Spinal cord (tissue), 9 donors: ENCODE measurements at regions not wholly inside any gene's neighbourhood (a gene's known extent, or its start where the extent isn't known, plus 50 kb on each side); places are given as distances from the start of the nearest gene placed in this dataset.
"Not testable (repeated sequence)": the region's sequence is repeated elsewhere in the genome, so short reads cannot be mapped to it uniquely, and the experiment has no call there.

Source experiments
- DNase-seq, 6 donors: peaks; one replicate each; pipeline versions ENCODE4 v3.0.0 to v3.0.0-alpha.2; 2013 to 2015; ENCODE audit warnings: low spot score in 6 of 6, low read depth in 4 of 6
- H3K27ac ChIP-seq: one replicate; pipeline ENCODE4 v1.5.1; 2013; ENCODE audit warnings: low read depth, low read length, control low read depth
- H3K27me3 ChIP-seq: one replicate; pipeline ENCODE4 v1.6.1; 2013; ENCODE audit warnings: low read length; ENCODE audit not compliant: control insufficient read depth, insufficient read depth
- H3K36me3 ChIP-seq: one replicate; pipeline ENCODE4 v1.6.1; 2013; ENCODE audit warnings: low read length; ENCODE audit not compliant: control insufficient read depth, insufficient read depth
- H3K4me1 ChIP-seq: one replicate; pipeline ENCODE4 v1.6.1; 2013; ENCODE audit warnings: low read length; ENCODE audit not compliant: control insufficient read depth, insufficient read depth
- H3K4me3 ChIP-seq: one replicate; pipeline ENCODE4 v1.5.1; 2013; ENCODE audit warnings: low read depth, low read length, control low read depth
- H3K9me3 ChIP-seq: one replicate; pipeline ENCODE4 v1.6.1; 2013; ENCODE audit warnings: low read length; ENCODE audit not compliant: control insufficient read depth, insufficient read depth
- WGBS: methylation state at CpG from one replicate; pipeline ENCODE4 v1.1.5; 2013; ENCODE audit warnings: missing lambda C conversion rate; ENCODE audit not compliant: insufficient coverage; 5-methylcytosine and 5-hydroxymethylcytosine counted together
- donor health status: healthy.

GRCh38 chr4:77449171-77449570, 156.4 kb upstream of the CXCL13 start:
- H3K4me3 ChIP-seq = no peak overlapping the region
- no peaks in the 10 kb centered on the region for H3K36me3 ChIP-seq
- no peaks in the 10 kb centered on the region for H3K9me3 ChIP-seq
- no CpG with 5 or more reads among the region's 2 CpGs for WGBS
- H3K4me1 ChIP-seq = no peaks in the 10 kb centered on the region
- H3K27ac ChIP-seq = no peak overlapping the region
- DNase-seq = peak in 1 of 6 donors; percentile 20
- H3K27me3 ChIP-seq = no peaks in the 10 kb centered on the region

GRCh38 chr4:77450006-77450405, 155.6 kb upstream of the CXCL13 start:
- H3K36me3 ChIP-seq = no peaks in the 10 kb centered on the region
- no peak overlapping the region for H3K4me3 ChIP-seq
- no peak overlapping the region for H3K27ac ChIP-seq
- H3K4me1 ChIP-seq = no peaks in the 10 kb centered on the region
- 63% methylated on average over 1 of the region's 4 CpGs for WGBS
- DNase-seq = peak in 1 of 6 donors; percentile 8
- no peaks in the 10 kb centered on the region for H3K27me3 ChIP-seq
- no peaks in the 10 kb centered on the region for H3K9me3 ChIP-seq

- no peak overlapping the region for H3K4me3 ChIP-seq
Measured at GRCh38 chr4:77451530-77451929, 154.1 kb upstream of the CXCL13 start.

GRCh38 chr4:77452117-77452516, 153.5 kb upstream of the CXCL13 start:
- not testable (repeated sequence) for H3K4me3 ChIP-seq, H3K27ac ChIP-seq, DNase-seq, H3K36me3 ChIP-seq, H3K9me3 ChIP-seq, H3K4me1 ChIP-seq, H3K27me3 ChIP-seq
- WGBS = no CpG with 5 or more reads among the region's 5 CpGs

More at GRCh38 chr4:77451530-77451929, 154.1 kb upstream of the CXCL13 start:
- H3K9me3 ChIP-seq = no peaks in the 10 kb centered on the region
- no CpG with 5 or more reads among the region's 1 CpG for WGBS
- H3K36me3 ChIP-seq = no peaks in the 10 kb centered on the region
- H3K4me1 ChIP-seq = no peaks in the 10 kb centered on the region
- H3K27ac ChIP-seq = no peak overlapping the region
- no peaks in the 10 kb centered on the region for H3K27me3 ChIP-seq
- DNase-seq = no peak

GRCh38 chr4:77453911-77454310, 151.7 kb upstream of the CXCL13 start:
- Histone ChIP-seq H3K36me3 (no peaks in the 10 kb centered on the region), H3K4me1 (no peaks in the 10 kb centered on the region), H3K4me3 (no peak overlapping the region), H3K27ac (no peak overlapping the region), H3K27me3 (no peaks in the 10 kb centered on the region), H3K9me3 (no peaks in the 10 kb centered on the region)
- DNase-seq = no peak
- WGBS = 69% methylated on average over 1 of the region's 1 CpG

DNA sequence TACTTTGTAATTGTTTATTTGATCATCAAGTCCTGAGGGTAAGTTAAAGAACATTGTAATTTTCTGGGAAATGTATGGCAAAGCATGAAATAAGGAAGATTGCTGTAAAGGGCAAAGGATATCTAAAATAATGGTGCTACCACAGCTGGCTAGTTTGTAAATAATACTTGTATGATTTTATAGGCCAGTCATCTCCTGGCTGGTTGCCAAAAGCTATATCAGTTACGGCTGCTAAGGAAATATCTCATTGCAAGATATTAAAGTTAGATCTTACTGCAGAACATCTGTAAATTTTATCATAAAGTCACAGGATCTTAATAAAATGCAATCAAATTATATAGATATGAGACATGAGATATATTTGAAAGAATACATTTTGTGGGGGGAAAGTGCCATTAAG, 150.8 kb upstream of the CXCL13 start:
- Histone ChIP-seq H3K4me1 (no peaks in the 10 kb centered on the region), H3K36me3 (no peaks in the 10 kb centered on the region), H3K9me3 (no peaks in the 10 kb centered on the region), H3K27ac (no peak overlapping the region), H3K4me3 (no peak overlapping the region), H3K27me3 (no peaks in the 10 kb centered on the region)
- no CpG with 5 or more reads among the region's 1 CpG for WGBS
- peak in 1 of 6 donors; percentile 18 for DNase-seq

DNA sequence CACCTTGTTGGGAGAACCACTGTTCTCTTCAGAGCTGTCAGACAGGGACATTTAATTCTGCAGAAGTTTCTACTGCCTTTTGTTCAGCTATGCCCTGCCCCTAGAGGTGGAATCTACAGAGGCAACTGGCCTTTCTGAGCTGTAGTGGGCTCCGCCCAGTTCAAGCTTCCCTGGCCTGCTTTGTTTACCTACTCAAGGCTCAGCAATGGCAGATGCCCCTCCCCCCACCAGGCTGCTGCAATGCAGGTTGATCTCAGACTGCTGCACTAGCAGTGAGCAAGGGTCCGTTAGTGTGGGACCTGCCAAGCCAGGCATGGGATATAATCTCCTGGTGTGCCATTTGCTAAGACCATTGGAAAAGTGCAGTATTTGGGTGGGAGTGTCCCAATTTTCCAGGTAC, 141.5 kb upstream of the CXCL13 start:
- not testable (repeated sequence) for H3K4me1 ChIP-seq, H3K4me3 ChIP-seq, DNase-seq, H3K9me3 ChIP-seq, H3K27me3 ChIP-seq, H3K36me3 ChIP-seq, H3K27ac ChIP-seq
- 90% methylated on average over 2 of the region's 2 CpGs for WGBS

DNA sequence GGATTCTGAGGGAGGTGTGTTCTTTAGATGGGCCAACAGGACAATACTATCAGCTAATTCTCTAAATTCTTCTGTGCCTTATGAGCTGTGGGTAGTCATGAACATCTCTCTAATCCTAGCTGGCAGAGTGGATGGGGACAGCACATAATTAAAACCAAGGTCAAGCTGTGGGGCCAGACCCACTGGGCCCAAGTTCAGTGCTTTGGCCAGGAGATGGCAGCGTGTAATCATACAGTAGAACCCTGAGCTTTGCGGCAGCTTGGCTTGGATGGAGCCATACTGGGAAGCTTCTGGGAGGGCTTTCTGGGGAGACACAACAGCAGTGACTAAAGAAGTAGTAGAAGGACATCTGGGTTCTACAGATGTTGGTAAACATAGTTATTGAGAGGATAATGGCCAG, 140.3 kb upstream of the CXCL13 start:
- Histone ChIP-seq H3K27ac (no peak overlapping the region), H3K4me1 (no peaks in the 10 kb centered on the region), H3K9me3 (no peaks in the 10 kb centered on the region), H3K27me3 (no peaks in the 10 kb centered on the region), H3K4me3 (no peak overlapping the region), H3K36me3 (no peaks in the 10 kb centered on the region)
- WGBS = 80% methylated on average over 2 of the region's 2 CpGs
- DNase-seq = no peak

- Histone ChIP-seq H3K9me3 (no peaks in the 10 kb centered on the region), H3K4me3 (no peak overlapping the region), H3K36me3 (no peaks in the 10 kb centered on the region), H3K4me1 (no peaks in the 10 kb centered on the region), H3K27ac (no peak overlapping the region), H3K27me3 (no peaks in the 10 kb centered on the region)
- WGBS = 91% methylated on average over 8 of the region's 8 CpGs
- DNase-seq = no peak
Measured at GRCh38 chr4:77466430-77466829, 139.2 kb upstream of the CXCL13 start.

- Histone ChIP-seq H3K4me1 (no peaks in the 10 kb centered on the region), H3K4me3 (no peak overlapping the region), H3K27me3 (no peaks in the 10 kb centered on the region), H3K36me3 (no peaks in the 10 kb centered on the region), H3K9me3 (no peaks in the 10 kb centered on the region), H3K27ac (no peak overlapping the region)
- no peak for DNase-seq
- WGBS = 87% methylated on average over 5 of the region's 5 CpGs
Measured at GRCh38 chr4:77471821-77472495, 133.7 kb upstream of the CXCL13 start.
